Activated CD4-positive, alpha-beta memory T cell treated with anti-CD3 and anti-CD28 coated beads for 36 hours (primary cell): ENCODE measurements at regions not wholly inside any gene's neighbourhood (a gene's known extent, or its start where the extent isn't known, plus 50 kb on each side); places are given as distances from the start of the nearest gene placed in this dataset.

Experiments used
- CTCF ChIA-PET: fragments of 350-600 bp; sonication (Branson Sonifier 250); formaldehyde crosslinking; loops from one replicate; lab custom pipeline; 2021; ENCODE audit warnings: antibody characterized with exemption, inconsistent platforms; lab: Charles Lee
- POLR2A ChIA-PET: fragments of 350-600 bp; sonication (Branson Sonifier 250); formaldehyde crosslinking; loops from one replicate; lab custom pipeline; 2021; ENCODE audit warnings: antibody characterized with exemption; lab: Charles Lee
- DNase-seq: peaks from one replicate; pipeline ENCODE4 v3.0.0-alpha.2; 2020
- H3K27ac Mint-ChIP-seq: one replicate; pipeline ENCODE4 v1.8.0; 2021; ENCODE audit warnings: mixed read lengths
- H3K27me3 Mint-ChIP-seq: one replicate; pipeline ENCODE4 v1.8.0; 2021; ENCODE audit warnings: mixed read lengths
- H3K36me3 Mint-ChIP-seq: one replicate; pipeline ENCODE4 v1.8.0; 2021; ENCODE audit warnings: mixed read lengths
- H3K4me1 Mint-ChIP-seq: one replicate; pipeline ENCODE4 v1.8.0; 2021; ENCODE audit warnings: low read depth, mixed read lengths
- H3K4me3 Mint-ChIP-seq: one replicate; pipeline ENCODE4 v1.8.0; 2021; ENCODE audit warnings: mild to moderate bottlenecking, mixed read lengths
- H3K9me3 Mint-ChIP-seq: one replicate; pipeline ENCODE4 v1.8.0; 2021; ENCODE audit warnings: mixed read lengths
- intact Hi-C: fragments of 100-400 bp; cut with micrococcal nuclease; formaldehyde crosslinking; loops from one replicate; pipeline ENCODE4 v1.15.1; 2023

- H3K9me3 Mint-ChIP-seq = peaks cover 5% of the 10 kb centered on the region
- H3K27ac Mint-ChIP-seq = no peak overlapping the region
- H3K4me1 Mint-ChIP-seq = no peaks in the 10 kb centered on the region
- intact Hi-C loops = no loop called here
- H3K4me3 Mint-ChIP-seq = no peak overlapping the region
- no peaks in the 10 kb centered on the region for H3K27me3 Mint-ChIP-seq
- H3K36me3 Mint-ChIP-seq = no peaks in the 10 kb centered on the region
- no peak for DNase-seq
- ChIA-PET CTCF (no interaction called here), POLR2A (no interaction called here)
Observed at GRCh38 chr5:8633259-8633658, 764.3 kb downstream of the MTRR start.

- no peaks in the 10 kb centered on the region for H3K36me3 Mint-ChIP-seq
- no peak overlapping the region for H3K27ac Mint-ChIP-seq
- H3K27me3 Mint-ChIP-seq = no peaks in the 10 kb centered on the region
- CTCF ChIA-PET = no interaction called here
- peaks cover 5% of the 10 kb centered on the region for H3K9me3 Mint-ChIP-seq
- H3K4me3 Mint-ChIP-seq = no peak overlapping the region
- no peak for DNase-seq
- POLR2A ChIA-PET = no interaction called here
- intact Hi-C loops = no loop called here
- no peaks in the 10 kb centered on the region for H3K4me1 Mint-ChIP-seq
Observed at GRCh38 chr5:8633696-8634095, 764.7 kb downstream of the MTRR start.

- ChIA-PET POLR2A (no interaction called here), CTCF (no interaction called here)
- no peak overlapping the region for H3K4me3 Mint-ChIP-seq
- intact Hi-C loops = no loop called here
- no peak for DNase-seq
- H3K27ac Mint-ChIP-seq = no peak overlapping the region
- H3K27me3 Mint-ChIP-seq = no peaks in the 10 kb centered on the region
- peaks cover 5% of the 10 kb centered on the region for H3K9me3 Mint-ChIP-seq
- no peaks in the 10 kb centered on the region for H3K4me1 Mint-ChIP-seq
- no peaks in the 10 kb centered on the region for H3K36me3 Mint-ChIP-seq
Observed at GRCh38 chr5:8634219-8634618, 765.3 kb downstream of the MTRR start.

- POLR2A ChIA-PET = no interaction called here
- no peaks in the 10 kb centered on the region for H3K4me1 Mint-ChIP-seq
- no peaks in the 10 kb centered on the region for H3K36me3 Mint-ChIP-seq
- no peak overlapping the region for H3K27ac Mint-ChIP-seq
- H3K27me3 Mint-ChIP-seq = no peaks in the 10 kb centered on the region
- H3K4me3 Mint-ChIP-seq = no peak overlapping the region
- intact Hi-C loops = no loop called here
- no peak for DNase-seq
- CTCF ChIA-PET = no interaction called here
- H3K9me3 Mint-ChIP-seq = peaks cover 8% of the 10 kb centered on the region
Observed at GRCh38 chr5:8641786-8642505, 773.0 kb downstream of the MTRR start.

- no peaks in the 10 kb centered on the region for H3K27me3 Mint-ChIP-seq
- CTCF ChIA-PET = interaction anchor here (0.5 kb wide), 1 partner anchor 349 kb away, joined by 3 read pairs; no protein-coding TSS in a partner anchor
- H3K27ac Mint-ChIP-seq = no peak overlapping the region
- H3K4me1 Mint-ChIP-seq = no peaks in the 10 kb centered on the region
- H3K9me3 Mint-ChIP-seq = peaks cover 10% of the 10 kb centered on the region
- POLR2A ChIA-PET = no interaction called here
- H3K36me3 Mint-ChIP-seq = no peaks in the 10 kb centered on the region
- intact Hi-C loops = no loop called here
- DNase-seq = no peak
- no peak overlapping the region for H3K4me3 Mint-ChIP-seq
Observed at GRCh38 chr5:8644377-8644776, 775.4 kb downstream of the MTRR start.

GRCh38 chr5:8647111-8647510 is 778.2 kb downstream of the MTRR start:
- CTCF ChIA-PET = no interaction called here
- H3K4me1 Mint-ChIP-seq = no peaks in the 10 kb centered on the region

GRCh38 chr5:8650186-8650585 is 781.2 kb downstream of the MTRR start:
- POLR2A ChIA-PET = no interaction called here

More at GRCh38 chr5:8647111-8647510, 778.2 kb downstream of the MTRR start:
- Mint-ChIP-seq H3K27ac (no peak overlapping the region), H3K36me3 (no peaks in the 10 kb centered on the region), H3K4me3 (no peak overlapping the region), H3K9me3 (peaks cover 15% of the 10 kb centered on the region), H3K27me3 (no peaks in the 10 kb centered on the region)
- POLR2A ChIA-PET = no interaction called here
- intact Hi-C loops = no loop called here
- DNase-seq = no peak

GRCh38 chr5:8660133-8660893 is 791.4 kb downstream of the MTRR start:
- H3K9me3 Mint-ChIP-seq = peaks cover 2% of the 10 kb centered on the region
- POLR2A ChIA-PET = no interaction called here
- no peaks in the 10 kb centered on the region for H3K4me1 Mint-ChIP-seq
- H3K4me3 Mint-ChIP-seq = no peak overlapping the region
- intact Hi-C loops = no loop called here
- no peaks in the 10 kb centered on the region for H3K27me3 Mint-ChIP-seq
- no peak for DNase-seq
- H3K27ac Mint-ChIP-seq = no peak overlapping the region
- no peaks in the 10 kb centered on the region for H3K36me3 Mint-ChIP-seq
- CTCF ChIA-PET = no interaction called here

More at GRCh38 chr5:8650186-8650585, 781.2 kb downstream of the MTRR start:
- Mint-ChIP-seq H3K4me1 (no peaks in the 10 kb centered on the region), H3K4me3 (no peak overlapping the region), H3K27me3 (no peaks in the 10 kb centered on the region), H3K36me3 (no peaks in the 10 kb centered on the region), H3K9me3 (peaks cover 11% of the 10 kb centered on the region), H3K27ac (no peak overlapping the region)
- CTCF ChIA-PET = no interaction called here
- intact Hi-C loops = no loop called here
- no peak for DNase-seq

GRCh38 chr5:8663374-8663773 is 794.4 kb downstream of the MTRR start:
- DNase-seq = no peak
- CTCF ChIA-PET = no interaction called here
- POLR2A ChIA-PET = no interaction called here
- Mint-ChIP-seq H3K4me3 (no peak overlapping the region), H3K4me1 (no peaks in the 10 kb centered on the region), H3K27ac (no peak overlapping the region), H3K9me3 (peaks cover 5% of the 10 kb centered on the region), H3K27me3 (no peaks in the 10 kb centered on the region), H3K36me3 (no peaks in the 10 kb centered on the region)
- intact Hi-C loops = no loop called here

- no peaks in the 10 kb centered on the region for H3K4me1 Mint-ChIP-seq
- no peaks in the 10 kb centered on the region for H3K27me3 Mint-ChIP-seq
- intact Hi-C loops = no loop called here
- no peak overlapping the region for H3K4me3 Mint-ChIP-seq
- ChIA-PET POLR2A (no interaction called here), CTCF (no interaction called here)
- H3K27ac Mint-ChIP-seq = no peak overlapping the region
- DNase-seq = no peak
- no peaks in the 10 kb centered on the region for H3K9me3 Mint-ChIP-seq
- no peaks in the 10 kb centered on the region for H3K36me3 Mint-ChIP-seq
Observed at GRCh38 chr5:8675182-8675581, 806.2 kb downstream of the MTRR start.

- intact Hi-C loops = no loop called here
- Mint-ChIP-seq H3K9me3 (no peaks in the 10 kb centered on the region), H3K27ac (no peak overlapping the region), H3K4me1 (no peaks in the 10 kb centered on the region), H3K4me3 (no peak overlapping the region), H3K36me3 (no peaks in the 10 kb centered on the region), H3K27me3 (no peaks in the 10 kb centered on the region)
- ChIA-PET CTCF (no interaction called here), POLR2A (no interaction called here)
- no peak for DNase-seq
Observed at GRCh38 chr5:8676695-8677094, 807.7 kb downstream of the MTRR start.

GRCh38 chr5:8682381-8682780 is 813.4 kb downstream of the MTRR start:
- Mint-ChIP-seq H3K27ac (no peak overlapping the region), H3K4me3 (no peak overlapping the region), H3K9me3 (no peaks in the 10 kb centered on the region), H3K36me3 (no peaks in the 10 kb centered on the region), H3K4me1 (no peaks in the 10 kb centered on the region), H3K27me3 (no peaks in the 10 kb centered on the region)
- POLR2A ChIA-PET = no interaction called here
- intact Hi-C loops = no loop called here
- no peak for DNase-seq
- CTCF ChIA-PET = no interaction called here

- ChIA-PET POLR2A (no interaction called here), CTCF (no interaction called here)
- H3K4me3 Mint-ChIP-seq = no peak overlapping the region
- H3K27ac Mint-ChIP-seq = no peak overlapping the region
- no peak for DNase-seq
- no peaks in the 10 kb centered on the region for H3K4me1 Mint-ChIP-seq
- intact Hi-C loops = no loop called here
- H3K9me3 Mint-ChIP-seq = no peaks in the 10 kb centered on the region
- no peaks in the 10 kb centered on the region for H3K36me3 Mint-ChIP-seq
- no peaks in the 10 kb centered on the region for H3K27me3 Mint-ChIP-seq
Observed at GRCh38 chr5:8683496-8683895, 814.5 kb downstream of the MTRR start.
